WTC11 (cell line): ENCODE measurements at regions not wholly inside any gene's neighbourhood (a gene's known extent, or its start where the extent isn't known, plus 50 kb on each side); places are given as distances from the start of the nearest gene placed in this dataset.

Experiments used
- ATAC-seq: fragments of 200-7000 bp; cut with Tn5 transposase; 2 replicates; pipeline ENCODE4 v1.10.0; 2021; ENCODE audit warnings: mild to moderate bottlenecking, moderate library complexity
- CTCF ChIA-PET: fragments of 300-600 bp; sonication (Branson Sonifier 250); formaldehyde crosslinking; loops from one replicate; lab custom pipeline; 2021; ENCODE audit warnings: antibody characterized with exemption; lab: Charles Lee
- POLR2A ChIA-PET: fragments of 350-600 bp; sonication (Branson Sonifier 250); formaldehyde crosslinking; loops from one replicate; lab custom pipeline; 2021; ENCODE audit warnings: antibody characterized with exemption; lab: Charles Lee
- DNase-seq: peaks from one replicate; pipeline ENCODE4 v3.0.0; 2021; ENCODE audit warnings: low spot score
- H3K27ac Mint-ChIP-seq: 2 replicates; pipeline ENCODE4 v1.8.0; 2021; ENCODE audit warnings: mixed read lengths
- H3K27me3 Mint-ChIP-seq: 2 replicates; pipeline ENCODE4 v1.8.0; 2021; ENCODE audit warnings: low read depth, mild to moderate bottlenecking, moderate library complexity, mixed read lengths
- H3K36me3 Mint-ChIP-seq: 2 replicates; pipeline ENCODE4 v1.8.0; 2021; ENCODE audit warnings: mixed read lengths
- H3K4me1 Mint-ChIP-seq: 2 replicates; pipeline ENCODE4 v1.8.0; 2022; ENCODE audit warnings: mixed read lengths
- H3K4me3 Mint-ChIP-seq: 2 replicates; pipeline ENCODE4 v1.8.0; 2021; ENCODE audit warnings: mild to moderate bottlenecking, moderate library complexity, mixed read lengths
- H3K9me3 Mint-ChIP-seq: 2 replicates; pipeline ENCODE4 v1.8.0; 2021; ENCODE audit warnings: mixed read lengths
- ATF1 ChIP-seq: sonication (generic); formaldehyde crosslinking; IDR thresholded peaks from 2 replicates; pipeline ENCODE4 v1.8.1; 2023; ENCODE audit warnings: mild to moderate bottlenecking, moderate library complexity, missing genetic modification reagents
- JUN ChIP-seq: sonication (generic); formaldehyde crosslinking; IDR thresholded peaks from 2 replicates; pipeline ENCODE4 v1.8.0; 2023; ENCODE audit warnings: mild to moderate bottlenecking, missing genetic modification reagents
- NFE2L1 ChIP-seq: sonication (generic); formaldehyde crosslinking; IDR thresholded peaks from 2 replicates; pipeline ENCODE4 v1.8.1; 2023; ENCODE audit warnings: missing genetic modification reagents
- NR3C1 ChIP-seq: sonication (generic); formaldehyde crosslinking; conservative IDR thresholded peaks from 2 replicates; pipeline ENCODE4 v1.8.1; 2023; ENCODE audit warnings: low read depth, mild to moderate bottlenecking, missing genetic modification reagents
- PRRX2 ChIP-seq: fragments of 250-450 bp; sonication (Bioruptor Pico); IDR thresholded peaks from 2 replicates; pipeline ENCODE4 v1.8.0; 2021; ENCODE audit warnings: mild to moderate bottlenecking
- SOX15 ChIP-seq: fragments of 250-450 bp; sonication (Bioruptor Pico); IDR thresholded peaks from 2 replicates; pipeline ENCODE4 v1.9.0; 2021; ENCODE audit warnings: mild to moderate bottlenecking
- TEAD1 ChIP-seq: sonication (generic); formaldehyde crosslinking; IDR thresholded peaks from 2 replicates; pipeline ENCODE4 v1.8.0; 2022; ENCODE audit warnings: mild to moderate bottlenecking, missing genetic modification reagents
- TP53 ChIP-seq: sonication (generic); formaldehyde crosslinking; IDR thresholded peaks from 2 replicates; pipeline ENCODE4 v1.8.1; 2023; ENCODE audit warnings: mild to moderate bottlenecking, missing genetic modification reagents
- ZNF121 ChIP-seq: sonication (generic); formaldehyde crosslinking; IDR thresholded peaks from 2 replicates; pipeline ENCODE4 v1.8.0; 2023; ENCODE audit warnings: missing genetic modification reagents
- ZNF138 ChIP-seq: sonication (generic); formaldehyde crosslinking; conservative IDR thresholded peaks from 2 replicates; pipeline ENCODE4 v1.8.1; 2022; ENCODE audit warnings: mild to moderate bottlenecking, moderate library complexity, missing genetic modification reagents
- ZNF317 ChIP-seq: sonication (generic); formaldehyde crosslinking; IDR thresholded peaks from 2 replicates; pipeline ENCODE4 v1.8.1; 2023; ENCODE audit warnings: low read depth, mild to moderate bottlenecking, moderate library complexity, missing genetic modification reagents, borderline replicate concordance
- ZNF416 ChIP-seq: fragments of 250-450 bp; sonication (Bioruptor Pico); IDR thresholded peaks from 2 replicates; pipeline ENCODE4 v1.9.0; 2021; ENCODE audit warnings: mild to moderate bottlenecking, inconsistent platforms
- ZNF423 ChIP-seq: fragments of 250-450 bp; sonication (Bioruptor Pico); IDR thresholded peaks from 2 replicates; pipeline ENCODE4 v2.1.2; 2022; ENCODE audit warnings: mild to moderate bottlenecking, moderate library complexity
- TF ChIP-seq, protein P1 (sequence below): fragments of 250-450 bp; sonication (Bioruptor Pico); IDR thresholded peaks from 2 replicates; pipeline ENCODE4 v1.9.0; 2021; ENCODE audit warnings: mild to moderate bottlenecking
- TF ChIP-seq, protein P2 (sequence below): sonication (generic); formaldehyde crosslinking; IDR thresholded peaks from 2 replicates; pipeline ENCODE4 v1.8.0; 2022; ENCODE audit warnings: mild to moderate bottlenecking, missing genetic modification reagents
- TF ChIP-seq, protein P3 (sequence below): sonication (generic); formaldehyde crosslinking; IDR thresholded peaks from 2 replicates; pipeline ENCODE4 v1.8.1; 2023; ENCODE audit warnings: mild to moderate bottlenecking, moderate library complexity, missing genetic modification reagents
- TF ChIP-seq, protein P4 (sequence below): sonication (generic); formaldehyde crosslinking; IDR thresholded peaks from 2 replicates; pipeline ENCODE4 v1.8.1; 2022; ENCODE audit warnings: low read depth, missing genetic modification reagents, borderline replicate concordance
- TF ChIP-seq, protein P5 (sequence below): sonication (generic); formaldehyde crosslinking; IDR thresholded peaks from 2 replicates; pipeline ENCODE4 v1.8.0; 2022; ENCODE audit warnings: mild to moderate bottlenecking, missing genetic modification reagents
- TF ChIP-seq, protein P6 (sequence below): sonication (generic); formaldehyde crosslinking; IDR thresholded peaks from 2 replicates; pipeline ENCODE4 v1.8.1; 2023; ENCODE audit warnings: mild to moderate bottlenecking, missing genetic modification reagents, moderate library complexity
- TF ChIP-seq, protein P7 (sequence below): sonication (generic); formaldehyde crosslinking; conservative IDR thresholded peaks from 2 replicates; pipeline ENCODE4 v1.8.1; 2023; ENCODE audit warnings: mild to moderate bottlenecking, low read depth, missing genetic modification reagents, moderate library complexity
- TF ChIP-seq, protein P8 (sequence below): fragments of 250-450 bp; sonication (Bioruptor Pico); IDR thresholded peaks from 2 replicates; pipeline ENCODE4 v2.1.2; 2022; ENCODE audit warnings: mild to moderate bottlenecking, moderate library complexity
- TF ChIP-seq, protein P9 (sequence below): sonication (generic); formaldehyde crosslinking; IDR thresholded peaks from 2 replicates; pipeline ENCODE4 v1.8.0; 2023; ENCODE audit warnings: missing genetic modification reagents

DNA sequence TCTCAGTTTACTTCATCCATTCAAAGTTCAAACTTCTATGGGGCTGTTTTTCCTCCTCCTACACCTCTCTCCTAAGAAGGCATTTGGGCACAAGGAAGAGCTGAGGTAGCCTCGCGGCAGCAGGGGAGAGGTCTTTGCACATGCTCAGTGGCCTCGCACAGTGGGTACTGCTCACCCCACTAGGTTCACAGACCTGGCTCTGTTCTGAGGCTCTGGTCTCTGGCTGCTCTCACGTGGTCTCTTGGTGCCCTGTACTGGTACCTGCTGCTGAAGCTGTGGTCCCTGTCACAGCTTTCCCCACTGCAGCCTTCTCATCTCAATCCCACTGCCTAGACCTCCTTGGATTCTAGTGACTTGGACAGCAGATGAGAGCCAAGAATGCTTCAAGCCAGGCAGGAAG is 134.7 kb upstream of the CRY1 start (continued):
- TF ChIP-seq, protein P1, sequence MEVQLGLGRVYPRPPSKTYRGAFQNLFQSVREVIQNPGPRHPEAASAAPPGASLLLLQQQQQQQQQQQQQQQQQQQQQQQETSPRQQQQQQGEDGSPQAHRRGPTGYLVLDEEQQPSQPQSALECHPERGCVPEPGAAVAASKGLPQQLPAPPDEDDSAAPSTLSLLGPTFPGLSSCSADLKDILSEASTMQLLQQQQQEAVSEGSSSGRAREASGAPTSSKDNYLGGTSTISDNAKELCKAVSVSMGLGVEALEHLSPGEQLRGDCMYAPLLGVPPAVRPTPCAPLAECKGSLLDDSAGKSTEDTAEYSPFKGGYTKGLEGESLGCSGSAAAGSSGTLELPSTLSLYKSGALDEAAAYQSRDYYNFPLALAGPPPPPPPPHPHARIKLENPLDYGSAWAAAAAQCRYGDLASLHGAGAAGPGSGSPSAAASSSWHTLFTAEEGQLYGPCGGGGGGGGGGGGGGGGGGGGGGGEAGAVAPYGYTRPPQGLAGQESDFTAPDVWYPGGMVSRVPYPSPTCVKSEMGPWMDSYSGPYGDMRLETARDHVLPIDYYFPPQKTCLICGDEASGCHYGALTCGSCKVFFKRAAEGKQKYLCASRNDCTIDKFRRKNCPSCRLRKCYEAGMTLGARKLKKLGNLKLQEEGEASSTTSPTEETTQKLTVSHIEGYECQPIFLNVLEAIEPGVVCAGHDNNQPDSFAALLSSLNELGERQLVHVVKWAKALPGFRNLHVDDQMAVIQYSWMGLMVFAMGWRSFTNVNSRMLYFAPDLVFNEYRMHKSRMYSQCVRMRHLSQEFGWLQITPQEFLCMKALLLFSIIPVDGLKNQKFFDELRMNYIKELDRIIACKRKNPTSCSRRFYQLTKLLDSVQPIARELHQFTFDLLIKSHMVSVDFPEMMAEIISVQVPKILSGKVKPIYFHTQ (CRISPR knock-in tag): no peak
- TF ChIP-seq, protein P2, sequence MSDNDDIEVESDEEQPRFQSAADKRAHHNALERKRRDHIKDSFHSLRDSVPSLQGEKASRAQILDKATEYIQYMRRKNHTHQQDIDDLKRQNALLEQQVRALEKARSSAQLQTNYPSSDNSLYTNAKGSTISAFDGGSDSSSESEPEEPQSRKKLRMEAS (CRISPR knock-in tag): no peak
- TF ChIP-seq SOX15: no peak

DNA sequence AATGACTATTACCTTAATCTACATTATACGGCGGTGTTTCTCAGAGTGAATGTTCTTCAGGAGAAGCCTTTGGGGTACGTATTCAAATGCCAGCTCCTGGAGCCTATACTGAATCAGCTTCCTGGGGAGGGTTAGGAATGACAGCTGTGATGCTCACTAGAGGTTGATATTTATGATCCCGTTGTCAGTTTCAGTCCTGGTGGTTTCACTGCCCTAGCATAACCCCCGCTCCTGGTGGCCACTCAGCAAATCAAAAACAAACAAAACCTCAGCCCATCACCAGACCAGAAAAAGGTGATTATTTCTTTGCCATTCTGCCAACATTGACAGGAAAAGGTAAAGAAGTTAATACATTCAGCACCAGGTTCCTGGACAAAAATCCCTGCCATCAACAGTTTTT is 136.5 kb upstream of the CRY1 start:
- Mint-ChIP-seq H3K4me3 (no peak overlapping the region), H3K36me3 (no peaks in the 10 kb centered on the region), H3K27me3 (no peaks in the 10 kb centered on the region), H3K27ac (no peak overlapping the region)
- POLR2A ChIA-PET: no interaction called here
- DNase-seq (no peak), ATAC-seq (no peak)
- TF ChIP-seq, protein P3, sequence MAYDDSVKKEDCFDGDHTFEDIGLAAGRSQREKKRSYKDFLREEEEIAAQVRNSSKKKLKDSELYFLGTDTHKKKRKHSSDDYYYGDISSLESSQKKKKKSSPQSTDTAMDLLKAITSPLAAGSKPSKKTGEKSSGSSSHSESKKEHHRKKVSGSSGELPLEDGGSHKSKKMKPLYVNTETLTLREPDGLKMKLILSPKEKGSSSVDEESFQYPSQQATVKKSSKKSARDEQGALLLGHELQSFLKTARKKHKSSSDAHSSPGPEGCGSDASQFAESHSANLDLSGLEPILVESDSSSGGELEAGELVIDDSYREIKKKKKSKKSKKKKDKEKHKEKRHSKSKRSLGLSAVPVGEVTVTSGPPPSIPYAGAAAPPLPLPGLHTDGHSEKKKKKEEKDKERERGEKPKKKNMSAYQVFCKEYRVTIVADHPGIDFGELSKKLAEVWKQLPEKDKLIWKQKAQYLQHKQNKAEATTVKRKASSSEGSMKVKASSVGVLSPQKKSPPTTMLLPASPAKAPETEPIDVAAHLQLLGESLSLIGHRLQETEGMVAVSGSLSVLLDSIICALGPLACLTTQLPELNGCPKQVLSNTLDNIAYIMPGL (CRISPR knock-in tag): no peak
- TF ChIP-seq JUN (CRISPR knock-in tag): no peak
- TF ChIP-seq SOX15: no peak
- TF ChIP-seq TP53 (CRISPR knock-in tag): no peak
- TF ChIP-seq, protein P4, sequence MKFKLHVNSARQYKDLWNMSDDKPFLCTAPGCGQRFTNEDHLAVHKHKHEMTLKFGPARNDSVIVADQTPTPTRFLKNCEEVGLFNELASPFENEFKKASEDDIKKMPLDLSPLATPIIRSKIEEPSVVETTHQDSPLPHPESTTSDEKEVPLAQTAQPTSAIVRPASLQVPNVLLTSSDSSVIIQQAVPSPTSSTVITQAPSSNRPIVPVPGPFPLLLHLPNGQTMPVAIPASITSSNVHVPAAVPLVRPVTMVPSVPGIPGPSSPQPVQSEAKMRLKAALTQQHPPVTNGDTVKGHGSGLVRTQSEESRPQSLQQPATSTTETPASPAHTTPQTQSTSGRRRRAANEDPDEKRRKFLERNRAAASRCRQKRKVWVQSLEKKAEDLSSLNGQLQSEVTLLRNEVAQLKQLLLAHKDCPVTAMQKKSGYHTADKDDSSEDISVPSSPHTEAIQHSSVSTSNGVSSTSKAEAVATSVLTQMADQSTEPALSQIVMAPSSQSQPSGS (CRISPR knock-in tag): no peak
- no peak for TF ChIP-seq ZNF317 (CRISPR knock-in tag)
- TF ChIP-seq, protein P5, sequence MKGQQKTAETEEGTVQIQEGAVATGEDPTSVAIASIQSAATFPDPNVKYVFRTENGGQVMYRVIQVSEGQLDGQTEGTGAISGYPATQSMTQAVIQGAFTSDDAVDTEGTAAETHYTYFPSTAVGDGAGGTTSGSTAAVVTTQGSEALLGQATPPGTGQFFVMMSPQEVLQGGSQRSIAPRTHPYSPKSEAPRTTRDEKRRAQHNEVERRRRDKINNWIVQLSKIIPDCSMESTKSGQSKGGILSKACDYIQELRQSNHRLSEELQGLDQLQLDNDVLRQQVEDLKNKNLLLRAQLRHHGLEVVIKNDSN (CRISPR knock-in tag): no peak
- TF ChIP-seq ZNF416: no peak
- no peak for TF ChIP-seq PRRX2 (CRISPR knock-in tag)
- no peak for TF ChIP-seq ATF1 (CRISPR knock-in tag)
- no peak for TF ChIP-seq NR3C1 (CRISPR knock-in tag)
- TF ChIP-seq, protein P6, sequence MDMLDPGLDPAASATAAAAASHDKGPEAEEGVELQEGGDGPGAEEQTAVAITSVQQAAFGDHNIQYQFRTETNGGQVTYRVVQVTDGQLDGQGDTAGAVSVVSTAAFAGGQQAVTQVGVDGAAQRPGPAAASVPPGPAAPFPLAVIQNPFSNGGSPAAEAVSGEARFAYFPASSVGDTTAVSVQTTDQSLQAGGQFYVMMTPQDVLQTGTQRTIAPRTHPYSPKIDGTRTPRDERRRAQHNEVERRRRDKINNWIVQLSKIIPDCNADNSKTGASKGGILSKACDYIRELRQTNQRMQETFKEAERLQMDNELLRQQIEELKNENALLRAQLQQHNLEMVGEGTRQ (CRISPR knock-in tag): no peak
- TF ChIP-seq, protein P7, sequence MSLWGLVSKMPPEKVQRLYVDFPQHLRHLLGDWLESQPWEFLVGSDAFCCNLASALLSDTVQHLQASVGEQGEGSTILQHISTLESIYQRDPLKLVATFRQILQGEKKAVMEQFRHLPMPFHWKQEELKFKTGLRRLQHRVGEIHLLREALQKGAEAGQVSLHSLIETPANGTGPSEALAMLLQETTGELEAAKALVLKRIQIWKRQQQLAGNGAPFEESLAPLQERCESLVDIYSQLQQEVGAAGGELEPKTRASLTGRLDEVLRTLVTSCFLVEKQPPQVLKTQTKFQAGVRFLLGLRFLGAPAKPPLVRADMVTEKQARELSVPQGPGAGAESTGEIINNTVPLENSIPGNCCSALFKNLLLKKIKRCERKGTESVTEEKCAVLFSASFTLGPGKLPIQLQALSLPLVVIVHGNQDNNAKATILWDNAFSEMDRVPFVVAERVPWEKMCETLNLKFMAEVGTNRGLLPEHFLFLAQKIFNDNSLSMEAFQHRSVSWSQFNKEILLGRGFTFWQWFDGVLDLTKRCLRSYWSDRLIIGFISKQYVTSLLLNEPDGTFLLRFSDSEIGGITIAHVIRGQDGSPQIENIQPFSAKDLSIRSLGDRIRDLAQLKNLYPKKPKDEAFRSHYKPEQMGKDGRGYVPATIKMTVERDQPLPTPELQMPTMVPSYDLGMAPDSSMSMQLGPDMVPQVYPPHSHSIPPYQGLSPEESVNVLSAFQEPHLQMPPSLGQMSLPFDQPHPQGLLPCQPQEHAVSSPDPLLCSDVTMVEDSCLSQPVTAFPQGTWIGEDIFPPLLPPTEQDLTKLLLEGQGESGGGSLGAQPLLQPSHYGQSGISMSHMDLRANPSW (CRISPR knock-in tag): no peak
- TF ChIP-seq, protein P8, sequence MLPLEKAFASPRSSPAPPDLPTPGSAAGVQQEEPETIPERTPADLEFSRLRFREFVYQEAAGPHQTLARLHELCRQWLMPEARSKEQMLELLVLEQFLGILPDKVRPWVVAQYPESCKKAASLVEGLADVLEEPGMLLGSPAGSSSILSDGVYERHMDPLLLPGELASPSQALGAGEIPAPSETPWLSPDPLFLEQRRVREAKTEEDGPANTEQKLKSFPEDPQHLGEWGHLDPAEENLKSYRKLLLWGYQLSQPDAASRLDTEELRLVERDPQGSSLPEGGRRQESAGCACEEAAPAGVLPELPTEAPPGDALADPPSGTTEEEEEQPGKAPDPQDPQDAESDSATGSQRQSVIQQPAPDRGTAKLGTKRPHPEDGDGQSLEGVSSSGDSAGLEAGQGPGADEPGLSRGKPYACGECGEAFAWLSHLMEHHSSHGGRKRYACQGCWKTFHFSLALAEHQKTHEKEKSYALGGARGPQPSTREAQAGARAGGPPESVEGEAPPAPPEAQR: no peak
- no peak for TF ChIP-seq ZNF423
- TF ChIP-seq TEAD1 (CRISPR knock-in tag): no peak
- TF ChIP-seq NFE2L1 (CRISPR knock-in tag): no peak
- no peak for TF ChIP-seq ZNF138 (CRISPR knock-in tag)
- TF ChIP-seq, protein P9, sequence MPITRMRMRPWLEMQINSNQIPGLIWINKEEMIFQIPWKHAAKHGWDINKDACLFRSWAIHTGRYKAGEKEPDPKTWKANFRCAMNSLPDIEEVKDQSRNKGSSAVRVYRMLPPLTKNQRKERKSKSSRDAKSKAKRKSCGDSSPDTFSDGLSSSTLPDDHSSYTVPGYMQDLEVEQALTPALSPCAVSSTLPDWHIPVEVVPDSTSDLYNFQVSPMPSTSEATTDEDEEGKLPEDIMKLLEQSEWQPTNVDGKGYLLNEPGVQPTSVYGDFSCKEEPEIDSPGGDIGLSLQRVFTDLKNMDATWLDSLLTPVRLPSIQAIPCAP (CRISPR knock-in tag): no peak
- TF ChIP-seq ZNF121 (CRISPR knock-in tag): no peak
- TF ChIP-seq, all 79 proteins: peak for 0
- H3K4me1 Mint-ChIP-seq: peaks cover 25% of the 10 kb centered on the region
- no peaks in the 10 kb centered on the region for H3K9me3 Mint-ChIP-seq
- CTCF ChIA-PET: no interaction called here
